ENCODE measurements at regions not wholly inside any gene's neighbourhood (a gene's known extent, or its start where the extent isn't known, plus 50 kb on each side); places are given as distances from the start of the nearest gene placed in this dataset.

DNA sequence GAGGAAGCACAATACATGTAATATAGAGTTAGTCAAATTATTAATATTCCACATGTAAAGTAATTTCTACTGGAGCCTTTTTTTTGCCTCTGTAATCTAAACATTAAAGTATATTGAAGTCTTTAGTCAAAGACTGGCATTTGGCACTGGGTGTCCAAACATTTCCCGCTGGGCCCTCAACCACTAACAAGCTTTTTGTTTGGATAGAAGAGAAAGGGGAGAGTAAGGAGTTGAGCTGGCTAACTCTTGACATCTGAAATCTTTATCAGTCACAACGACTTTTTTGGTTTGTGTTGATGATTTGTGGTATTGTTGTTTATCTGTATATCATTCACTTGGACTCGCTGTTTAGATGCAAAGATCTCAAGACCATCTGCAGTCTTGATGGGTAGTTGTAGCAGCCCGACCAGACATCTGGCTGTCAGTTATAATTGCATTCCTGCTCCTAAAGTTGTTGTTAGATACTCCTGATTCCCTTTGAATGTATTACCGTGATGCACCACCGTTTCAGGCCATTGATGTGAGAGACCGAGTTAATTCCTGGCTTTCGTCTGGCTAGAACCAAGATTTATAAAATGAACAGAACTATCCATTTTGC is 379.6 kb downstream of the MTX2 start:
- H3K27ac ChIP-seq = no peak overlapping the region
- no peaks in the 10 kb centered on the region for H3K9me3 ChIP-seq
- TF ChIP-seq POLR2AphosphoS5 (IDR thresholded peaks at IDR 0.05) = no peak
- TF ChIP-seq EP300 (IDR thresholded peaks at IDR 0.05) = no peak
- no peak for TF ChIP-seq POLR2A (IDR thresholded peaks at IDR 0.05)
- TF ChIP-seq, protein P1, sequence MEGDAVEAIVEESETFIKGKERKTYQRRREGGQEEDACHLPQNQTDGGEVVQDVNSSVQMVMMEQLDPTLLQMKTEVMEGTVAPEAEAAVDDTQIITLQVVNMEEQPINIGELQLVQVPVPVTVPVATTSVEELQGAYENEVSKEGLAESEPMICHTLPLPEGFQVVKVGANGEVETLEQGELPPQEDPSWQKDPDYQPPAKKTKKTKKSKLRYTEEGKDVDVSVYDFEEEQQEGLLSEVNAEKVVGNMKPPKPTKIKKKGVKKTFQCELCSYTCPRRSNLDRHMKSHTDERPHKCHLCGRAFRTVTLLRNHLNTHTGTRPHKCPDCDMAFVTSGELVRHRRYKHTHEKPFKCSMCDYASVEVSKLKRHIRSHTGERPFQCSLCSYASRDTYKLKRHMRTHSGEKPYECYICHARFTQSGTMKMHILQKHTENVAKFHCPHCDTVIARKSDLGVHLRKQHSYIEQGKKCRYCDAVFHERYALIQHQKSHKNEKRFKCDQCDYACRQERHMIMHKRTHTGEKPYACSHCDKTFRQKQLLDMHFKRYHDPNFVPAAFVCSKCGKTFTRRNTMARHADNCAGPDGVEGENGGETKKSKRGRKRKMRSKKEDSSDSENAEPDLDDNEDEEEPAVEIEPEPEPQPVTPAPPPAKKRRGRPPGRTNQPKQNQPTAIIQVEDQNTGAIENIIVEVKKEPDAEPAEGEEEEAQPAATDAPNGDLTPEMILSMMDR (IDR thresholded peaks at IDR 0.05) = no peak
- DNase-seq = no peak
- H3K27me3 ChIP-seq = peaks cover 0 to 86% (median 26%) of the 10 kb centered on the region in 3 donors
- no peaks in the 10 kb centered on the region for H3K4me1 ChIP-seq
- no peaks in the 10 kb centered on the region for H3K36me3 ChIP-seq
- intact Hi-C loops (cut with DNase I; ENCODE audit: low total_unique reads) = no loop called here
- 62 to 74% (median 66%) methylated on average over 8 of the region's 8 CpGs for WGBS, 5 donors
- H3K4me3 ChIP-seq = no peak overlapping the region

DNA sequence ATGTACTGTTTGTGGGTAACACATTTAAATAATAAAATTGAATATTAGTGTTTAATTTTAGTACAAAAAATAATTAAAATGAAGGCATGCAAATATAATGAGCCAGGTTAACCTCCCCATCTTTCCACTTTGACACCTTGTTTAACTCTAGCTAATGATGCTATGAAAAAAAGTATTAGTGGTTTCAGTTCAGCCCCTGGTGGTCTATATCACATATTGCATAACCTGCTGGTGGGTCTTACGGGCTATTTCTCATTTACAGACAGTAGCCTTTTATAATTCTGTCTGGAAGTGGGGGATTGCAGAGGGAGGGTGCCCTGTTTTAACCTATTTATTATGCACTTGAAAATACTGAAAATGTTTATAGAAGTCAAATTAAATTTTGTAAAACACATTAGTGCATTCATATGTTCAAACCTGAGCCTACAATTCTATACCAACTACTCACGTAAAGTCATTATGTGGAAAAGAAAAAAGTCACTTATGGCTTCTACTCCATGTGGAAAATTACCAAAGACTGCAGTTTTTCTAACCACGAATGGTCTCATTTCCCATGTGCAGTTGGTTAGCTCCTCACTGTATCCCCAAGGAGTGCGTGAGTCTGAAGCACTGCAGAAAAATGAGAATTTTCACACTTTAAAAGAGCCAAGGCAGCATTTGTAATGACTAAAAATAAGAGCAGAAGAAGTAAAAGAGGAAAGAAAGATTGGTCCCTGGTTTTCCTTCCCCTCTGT is 381.0 kb downstream of the MTX2 start:
- H3K4me3 ChIP-seq = no peak overlapping the region
- H3K36me3 ChIP-seq = no peaks in the 10 kb centered on the region
- no peak for TF ChIP-seq POLR2AphosphoS5 (IDR thresholded peaks at IDR 0.05)
- TF ChIP-seq EP300 (IDR thresholded peaks at IDR 0.05) = no peak
- TF ChIP-seq, protein P1 (IDR thresholded peaks at IDR 0.05) = no peak
- TF ChIP-seq POLR2A (IDR thresholded peaks at IDR 0.05) = no peak
- no peaks in the 10 kb centered on the region for H3K4me1 ChIP-seq
- DNase-seq = no peak
- no peak overlapping the region for H3K27ac ChIP-seq
- no peaks in the 10 kb centered on the region for H3K9me3 ChIP-seq
- WGBS, 5 donors = 80 to 87% (median 85%) methylated on average over 4 of the region's 4 CpGs
- intact Hi-C loops (cut with DNase I; ENCODE audit: low total_unique reads) = loop anchor here (10.0 kb wide), 1 partner anchor 525 kb away; the partner anchor contains the start of genes HOXD8 and HOXD9
- peaks cover 0 to 71% (median 18%) of the 10 kb centered on the region in 3 donors for H3K27me3 ChIP-seq

DNA sequence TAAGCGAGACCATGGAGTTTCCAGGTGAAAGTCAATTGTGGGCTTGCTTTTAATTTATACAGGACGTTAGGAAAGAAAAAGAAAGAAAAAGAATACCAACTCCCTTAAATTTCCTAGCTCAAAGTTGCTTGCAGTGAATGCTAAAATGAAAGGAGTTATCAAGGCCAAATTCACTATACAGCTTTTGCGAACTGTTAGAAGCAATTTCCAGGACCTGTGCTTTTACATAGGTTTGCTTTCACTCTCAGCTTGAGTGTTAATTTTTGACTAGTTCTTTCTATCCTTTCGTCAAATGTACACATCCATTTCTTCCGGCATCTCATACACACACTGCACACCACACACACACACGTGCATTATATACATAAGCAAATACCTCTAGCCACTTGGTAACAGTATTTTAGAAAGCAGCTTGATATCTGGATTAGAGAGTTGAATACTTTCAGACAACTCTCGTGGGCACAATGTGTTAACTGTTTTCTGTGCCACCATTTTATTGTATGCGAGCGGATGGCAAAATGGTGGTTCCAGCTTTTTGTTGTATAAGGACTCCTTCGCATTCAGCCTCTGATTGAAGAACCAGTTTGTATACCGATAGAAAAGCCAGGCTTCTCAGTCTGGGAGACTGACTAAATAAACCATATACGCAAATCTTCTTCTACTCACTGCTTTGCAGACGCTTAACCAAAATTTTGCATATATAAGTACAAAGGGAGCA is 381.8 kb downstream of the MTX2 start:
- no peak for TF ChIP-seq POLR2AphosphoS5 (IDR thresholded peaks at IDR 0.05)
- no peak for TF ChIP-seq POLR2A (IDR thresholded peaks at IDR 0.05)
- TF ChIP-seq EP300 (IDR thresholded peaks at IDR 0.05) = no peak
- TF ChIP-seq, protein P1 (IDR thresholded peaks at IDR 0.05) = no peak
- Histone ChIP-seq H3K36me3 (no peaks in the 10 kb centered on the region), H3K4me3 (no peak overlapping the region), H3K9me3 (no peaks in the 10 kb centered on the region), H3K27me3 (peaks cover 0 to 64% (median 17%) of the 10 kb centered on the region in 3 donors), H3K4me1 (no peaks in the 10 kb centered on the region), H3K27ac (no peak overlapping the region)
- no peak for DNase-seq
- intact Hi-C loops (cut with DNase I; ENCODE audit: low total_unique reads) = loop anchor here (10.0 kb wide), 1 partner anchor 526 kb away; the partner anchor contains the start of genes HOXD8 and HOXD9
- whole genome bisulfite sequencing, 5 donors = 68 to 72% (median 69%) methylated on average over 13 of the region's 13 CpGs

All from stomach (tissue), 8 donors.